ENCODE measurements at regions not wholly inside any gene's neighbourhood (a gene's known extent, or its start where the extent isn't known, plus 50 kb on each side); places are given as distances from the start of the nearest gene placed in this dataset.
"Not testable (repeated sequence)": the region's sequence is repeated elsewhere in the genome, so short reads cannot be mapped to it uniquely, and the experiment has no call there.

- DNase-seq, result no peak
Measured at GRCh38 chr16:48972236-48972635, 309.4 kb downstream of the CBLN1 start.

GRCh38 chr16:48971571-48972077 is 310.0 kb downstream of the CBLN1 start:
- peak; percentile 85 for DNase-seq

DNA sequence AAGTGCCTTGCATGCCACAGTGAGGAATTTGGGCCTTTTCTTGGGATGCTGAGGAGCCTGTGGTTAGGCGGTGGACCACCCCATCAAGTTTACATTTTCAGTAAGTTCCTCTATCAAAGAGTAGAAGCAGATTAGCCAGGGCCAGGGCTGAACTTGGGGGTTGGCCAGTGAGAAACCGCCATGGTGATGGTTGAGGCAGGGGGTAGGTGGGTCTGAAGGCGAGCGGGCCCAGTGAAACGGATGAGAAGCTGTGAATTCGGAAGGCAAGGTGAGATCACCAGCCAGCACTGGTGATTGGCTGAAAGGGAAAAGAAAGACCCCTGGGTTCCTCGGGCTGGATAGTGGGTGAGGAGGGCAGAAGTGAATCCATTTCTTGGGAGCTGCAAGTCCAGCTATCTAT is 311.4 kb downstream of the CBLN1 start:
- DNase-seq, result no peak

DNA sequence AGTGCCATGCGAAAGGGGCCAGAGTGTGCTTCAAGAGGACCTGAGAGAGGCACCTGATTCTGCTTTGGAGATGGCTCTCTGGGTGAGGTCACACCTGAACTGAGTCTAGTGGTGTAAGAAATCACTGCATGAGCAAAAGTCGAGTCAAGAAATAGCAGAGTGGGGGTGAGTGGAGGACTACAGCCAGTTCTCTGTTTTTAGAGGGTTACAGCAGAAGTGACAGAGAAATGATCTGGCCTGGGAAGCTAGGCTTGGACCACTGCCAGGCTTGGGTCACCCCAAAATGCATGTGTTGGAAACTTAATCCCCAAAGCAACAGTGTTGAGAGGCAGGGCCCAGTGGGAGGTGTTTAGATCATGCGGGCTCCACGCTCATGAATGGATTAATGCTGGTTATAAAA is 312.0 kb downstream of the CBLN1 start:
- DNase-seq, result no peak

- DNase-seq, result peak; percentile 100
Measured at GRCh38 chr16:48965386-48965785, 316.3 kb downstream of the CBLN1 start.

DNA sequence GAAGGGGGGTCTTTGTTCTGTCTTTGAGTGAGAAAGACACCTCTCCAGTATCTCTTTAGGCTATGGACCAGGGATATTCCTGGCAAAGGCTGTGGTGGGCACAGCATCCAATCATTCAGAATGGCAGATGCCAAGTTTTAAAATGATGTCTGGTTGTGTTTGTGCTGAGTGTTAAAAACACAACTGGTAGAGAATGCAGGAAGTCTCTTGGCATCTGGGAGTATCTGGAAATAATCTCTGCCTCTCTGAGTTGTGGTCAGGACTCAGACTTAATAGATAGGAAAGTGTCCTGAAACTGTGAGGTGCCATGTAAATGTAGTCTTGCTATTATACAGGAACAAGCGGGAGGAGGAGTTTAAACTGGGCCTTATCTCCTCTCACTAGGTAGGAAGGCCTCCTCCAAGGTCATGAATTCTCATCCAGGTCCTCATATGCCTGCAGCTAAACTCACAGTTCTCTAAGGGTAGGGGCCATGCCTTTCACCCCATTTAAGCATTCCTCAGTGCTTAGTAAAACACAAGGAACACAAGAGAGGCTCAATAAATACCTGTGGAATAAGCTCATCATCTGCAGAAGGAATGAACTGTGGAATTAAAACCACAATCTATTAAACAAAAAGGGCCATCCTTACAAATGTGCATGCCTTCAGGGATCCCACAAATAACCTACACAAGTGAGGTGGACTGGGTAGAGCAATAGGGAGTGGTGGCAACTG is 317.6 kb downstream of the CBLN1 start:
- DNase-seq, result no peak

DNA sequence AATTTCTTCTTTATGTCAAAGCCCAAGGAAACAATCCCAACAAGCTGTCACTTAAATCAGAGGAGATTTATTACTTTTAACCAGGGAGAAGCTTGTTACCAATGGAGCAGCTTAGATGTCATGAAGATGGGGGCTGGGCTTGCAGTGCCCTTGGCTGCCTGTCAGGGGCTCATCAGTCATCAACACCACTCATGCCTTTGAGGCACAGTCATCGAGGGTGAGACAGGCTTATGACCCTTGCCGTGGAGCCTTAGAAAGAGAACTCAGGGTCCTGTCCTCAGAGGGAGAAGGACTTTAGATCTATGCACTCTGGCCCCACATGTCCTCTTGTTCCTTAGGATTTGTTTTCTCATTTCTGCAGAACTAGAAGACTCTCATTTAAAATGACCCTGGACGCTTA is 318.3 kb downstream of the CBLN1 start:
- DNase-seq, result no peak

DNA sequence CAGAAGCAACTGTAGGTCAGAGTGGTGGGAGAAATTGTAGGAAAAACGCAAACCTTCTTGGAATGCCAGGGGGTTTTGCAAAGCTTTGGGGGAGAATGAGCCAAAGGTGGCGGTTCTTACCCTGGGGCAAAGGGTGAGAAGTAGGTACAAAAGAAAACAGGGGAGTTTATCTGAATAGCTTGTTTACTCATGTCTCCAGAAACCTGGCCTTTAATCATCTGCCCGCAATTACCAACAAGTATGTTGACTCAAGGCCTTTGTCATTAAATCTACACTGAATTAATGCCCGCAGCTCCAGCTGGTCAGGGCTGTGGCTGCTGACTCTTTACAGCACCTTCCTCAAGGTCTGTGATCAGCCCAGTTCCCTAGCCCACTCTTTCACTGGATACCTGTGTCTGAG is 320.1 kb downstream of the CBLN1 start:
- DNase-seq, result peak; percentile 41

GRCh38 chr16:48960830-48961229 is 320.8 kb downstream of the CBLN1 start:
- DNase-seq, result no peak

DNA sequence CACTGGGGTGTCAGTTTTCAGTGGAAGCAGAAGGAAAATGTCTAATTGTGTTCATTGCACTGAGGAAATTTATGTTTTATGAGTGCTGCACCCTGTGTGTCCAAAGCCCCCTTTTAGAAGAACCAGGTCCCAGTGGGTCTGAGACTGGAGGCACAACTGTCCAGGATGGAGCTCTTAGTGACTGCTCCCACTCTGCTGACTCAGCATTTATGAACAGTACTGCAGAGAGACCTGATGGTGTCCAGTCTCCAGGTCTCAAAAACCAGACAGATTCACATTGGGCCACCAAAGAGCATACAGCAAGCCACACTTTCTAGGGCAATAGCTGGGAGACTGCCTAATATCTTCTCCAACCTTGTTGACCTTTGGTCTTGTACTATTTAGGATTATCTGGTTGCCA is 321.9 kb downstream of the CBLN1 start:
- DNase-seq, result no peak

DNA sequence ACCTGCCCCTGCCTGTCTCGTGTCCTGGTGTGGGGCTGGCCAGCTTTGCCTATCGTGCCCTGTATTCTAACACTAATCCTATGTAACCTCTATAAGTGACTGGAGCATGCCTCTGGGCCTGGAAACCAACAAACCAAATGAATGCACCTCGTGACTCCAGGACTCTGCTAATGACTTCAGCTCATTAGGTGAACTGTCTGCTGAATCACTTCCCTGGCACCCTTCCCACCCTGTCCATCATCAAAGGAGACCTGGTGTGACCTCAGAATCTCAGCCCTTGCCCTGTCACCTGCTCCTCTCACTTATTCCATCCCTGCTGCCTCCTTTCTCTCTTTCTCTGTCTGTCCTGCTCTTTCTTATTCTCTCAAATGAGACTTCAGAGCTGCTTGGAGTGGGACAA is 322.4 kb downstream of the CBLN1 start:
- DNase-seq, result peak; percentile 69

DNA sequence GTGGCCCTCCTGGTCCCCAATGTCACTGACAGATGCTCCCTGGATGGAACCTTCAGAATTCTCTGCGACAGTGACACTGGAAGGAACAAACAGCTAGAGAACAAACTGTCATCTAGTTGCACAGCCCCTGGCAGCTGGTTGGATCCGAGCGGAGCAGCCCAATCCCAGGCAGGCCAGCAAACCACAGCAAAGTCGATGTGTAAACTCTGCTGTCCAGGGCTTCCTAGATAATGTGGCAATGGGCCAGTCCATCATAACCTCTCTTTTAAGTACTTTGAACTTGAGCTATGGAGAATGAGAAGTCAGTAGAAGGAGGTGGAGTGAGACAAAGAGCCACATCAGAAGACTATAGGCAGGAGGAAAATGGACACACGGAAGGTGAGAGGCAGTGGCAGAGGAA is 323.0 kb downstream of the CBLN1 start:
- DNase-seq, result no peak

DNA sequence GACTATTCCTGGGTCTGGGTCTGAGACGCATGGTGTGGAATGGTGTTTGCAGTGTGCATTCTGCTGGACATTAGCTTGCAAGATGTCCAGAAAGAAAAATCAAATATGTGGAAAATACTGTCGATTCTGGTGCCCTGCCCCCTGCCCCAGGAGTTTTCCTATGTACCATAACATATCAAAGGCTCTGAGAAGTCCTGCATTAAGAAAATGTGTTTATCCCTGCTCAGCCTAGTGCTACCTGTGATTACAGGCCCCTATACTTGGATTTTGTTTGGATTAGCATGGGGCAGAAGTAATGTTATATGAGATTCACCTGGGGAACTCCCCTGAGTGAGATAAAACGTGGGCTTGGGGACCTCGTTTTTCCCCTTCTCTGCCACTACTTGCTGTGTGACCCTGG is 325.0 kb downstream of the CBLN1 start:
- DNase-seq, result no peak

GRCh38 chr16:48955837-48956236 is 325.8 kb downstream of the CBLN1 start:
- DNase-seq, result peak; percentile 95

- not testable (repeated sequence) for DNase-seq
Measured at GRCh38 chr16:48951621-48952125, 330.0 kb downstream of the CBLN1 start.

DNA sequence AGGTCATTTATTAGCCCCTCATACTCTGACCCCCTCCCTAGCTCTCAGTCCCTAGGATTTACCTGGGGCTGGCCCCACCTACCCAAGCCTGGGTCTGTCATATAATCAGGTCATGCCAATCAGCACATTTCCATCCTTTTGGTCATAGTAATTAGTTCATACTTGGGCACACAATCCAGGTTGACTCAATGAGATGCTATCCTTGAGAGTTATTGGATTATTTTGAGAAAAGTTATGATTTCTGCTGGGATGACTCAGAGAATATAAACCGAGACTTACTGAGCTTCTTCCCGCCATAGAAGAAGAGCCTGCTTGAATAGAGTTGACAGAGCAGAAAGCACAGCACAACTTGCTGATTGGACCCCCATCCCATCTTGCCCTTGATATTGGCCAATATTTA is 331.5 kb downstream of the CBLN1 start:
- DNase-seq, result no peak

GRCh38 chr16:48949636-48950035 is 332.0 kb downstream of the CBLN1 start:
- no peak for DNase-seq

- no peak for DNase-seq
Measured at GRCh38 chr16:48948911-48949310, 332.7 kb downstream of the CBLN1 start.

DNA sequence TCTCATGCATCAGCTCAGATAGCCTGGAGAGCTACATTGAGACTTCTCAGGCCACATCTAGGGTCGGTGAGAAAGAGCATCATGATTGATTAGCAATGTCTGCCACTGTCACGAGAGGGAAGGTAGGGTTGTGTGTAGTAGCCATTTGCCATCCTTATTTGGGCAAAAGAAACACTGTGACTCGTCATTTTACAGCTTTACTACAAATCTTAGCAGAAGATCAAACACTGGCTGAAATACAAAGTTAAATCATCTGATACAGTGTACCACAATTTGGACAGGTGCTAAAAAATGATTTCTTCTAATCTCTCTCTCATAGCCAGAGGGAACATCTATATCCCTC is 334.3 kb downstream of the CBLN1 start:
- no peak for DNase-seq

GRCh38 chr16:48946686-48947370 is 334.8 kb downstream of the CBLN1 start:
- no peak for DNase-seq

DNA sequence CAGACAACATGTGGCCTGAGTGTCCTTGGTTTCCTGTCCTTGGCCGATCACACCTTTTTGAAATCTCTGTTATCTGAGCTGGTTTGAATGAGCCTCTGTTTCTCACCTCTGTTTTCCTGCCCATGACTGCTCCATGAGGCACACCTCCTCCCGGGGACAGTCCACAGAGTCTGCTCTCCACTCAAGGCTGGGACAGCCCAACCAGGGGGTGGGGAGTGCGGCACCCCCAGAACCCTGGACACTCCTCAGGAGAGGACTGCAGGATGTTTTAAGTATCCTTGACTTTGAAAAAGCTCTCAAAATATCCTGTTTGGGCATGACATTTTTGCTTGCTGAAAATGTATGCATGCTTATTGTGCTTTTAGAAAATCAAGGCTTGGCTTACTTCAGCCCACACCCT is 333.0 kb upstream of the N4BP1 start:
- DNase-seq, result no peak

DNA sequence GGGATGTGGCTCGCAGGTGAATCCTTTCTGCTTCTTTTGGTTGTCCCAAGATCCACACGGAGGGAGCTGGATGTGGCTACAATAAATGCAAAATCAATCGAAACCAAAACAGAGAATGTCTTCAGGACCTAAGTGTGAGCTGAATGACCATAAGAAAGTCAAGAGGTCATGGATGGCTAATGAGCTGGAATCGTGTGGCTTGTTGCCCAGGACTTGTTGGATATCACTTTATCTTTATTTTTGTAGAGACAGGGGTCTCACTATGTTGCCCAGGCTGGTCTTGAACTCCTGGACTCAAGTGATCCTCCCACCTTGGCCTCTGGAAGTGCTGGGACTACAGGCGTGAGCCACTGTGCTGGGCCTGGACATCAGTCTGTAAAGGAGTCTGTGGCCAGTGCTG is 326.8 kb upstream of the N4BP1 start:
- no peak for DNase-seq

GRCh38 chr16:48932216-48932855 is 322.4 kb upstream of the N4BP1 start:
- no peak for DNase-seq

- no peak for DNase-seq
Measured at GRCh38 chr16:48930951-48931553, 321.1 kb upstream of the N4BP1 start.
